Smooth muscle cell (in vitro differentiated cells): ENCODE measurements at regions not wholly inside any gene's neighbourhood (a gene's known extent, or its start where the extent isn't known, plus 50 kb on each side); places are given as distances from the start of the nearest gene placed in this dataset.

ENCODE experiments used
- DNase-seq: peaks from one replicate; lab custom pipeline; 2025; ENCODE audit not compliant: unreplicated experiment; lab: John Stamatoyannopoulos, UW
- H2AFZ ChIP-seq: fragments of 200-600 bp; sonication (generic); 2 replicates; pipeline ENCODE4 v1.6.0; 2016; ENCODE audit warnings: antibody characterized with exemption, low read depth, mild to moderate bottlenecking
- H3F3A ChIP-seq: fragments of 200-600 bp; sonication (generic); 2 replicates; pipeline ENCODE4 v1.6.0; 2017; ENCODE audit warnings: antibody characterized with exemption, low read depth
- H3K27ac ChIP-seq: fragments of 200-600 bp; sonication (generic); 2 replicates; pipeline ENCODE4 v1.5.1; 2016; ENCODE audit warnings: low read depth, mild to moderate bottlenecking
- H3K27me3 ChIP-seq: fragments of 200-600 bp; sonication (generic); 2 replicates; pipeline ENCODE4 v1.6.1; 2016; ENCODE audit warnings: low read depth, mild to moderate bottlenecking
- H3K36me3 ChIP-seq: fragments of 200-600 bp; sonication (generic); 2 replicates; pipeline ENCODE4 v1.5.1; 2016; ENCODE audit warnings: low read depth
- H3K4me1 ChIP-seq: fragments of 200-600 bp; sonication (generic); 2 replicates; pipeline ENCODE4 v1.5.1; 2016; ENCODE audit warnings: low read depth
- H3K4me2 ChIP-seq: fragments of 200-600 bp; sonication (generic); 2 replicates; pipeline ENCODE4 v1.6.0; 2016; ENCODE audit warnings: mild to moderate bottlenecking
- H3K4me3 ChIP-seq: fragments of 200-600 bp; sonication (generic); 2 replicates; pipeline ENCODE4 v1.5.1; 2016; ENCODE audit warnings: mild to moderate bottlenecking
- H3K79me2 ChIP-seq: fragments of 200-600 bp; sonication (generic); 2 replicates; pipeline ENCODE4 v1.6.0; 2016; ENCODE audit warnings: low read depth, mild to moderate bottlenecking
- H3K9ac ChIP-seq: fragments of 200-600 bp; sonication (generic); 2 replicates; pipeline ENCODE4 v1.6.0; 2016; ENCODE audit warnings: low read depth
- H3K9me3 ChIP-seq: fragments of 200-600 bp; sonication (generic); replicated peaks from 2 replicates; pipeline ENCODE4 v1.5.1; 2016; ENCODE audit warnings: low read depth
- H4K20me1 ChIP-seq: fragments of 200-600 bp; sonication (generic); 2 replicates; pipeline ENCODE4 v1.6.0; 2016; ENCODE audit warnings: low read depth
- WGBS: methylation state at CpG from one replicate; pipeline ENCODE4 v1.1.7; 2016; ENCODE audit warnings: low lambda C conversion rate; 5-methylcytosine and 5-hydroxymethylcytosine counted together
- TF ChIP-seq, protein P1 (sequence below): fragments of 200-600 bp; sonication (generic); IDR thresholded peaks from 2 replicates; pipeline ENCODE4 v1.5.1; 2017; ENCODE audit warnings: borderline replicate concordance, mild to moderate bottlenecking, antibody characterized with exemption; ENCODE audit not compliant: insufficient read depth, poor library complexity, severe bottlenecking

GRCh38 chr10:29955329-29955935 is 104.0 kb downstream of the JCAD start:
- Histone ChIP-seq H2AFZ (no peak overlapping the region), H4K20me1 (no peaks in the 10 kb centered on the region), H3K36me3 (no peaks in the 10 kb centered on the region), H3K4me1 (peaks cover 5% of the 10 kb centered on the region), H3K79me2 (no peaks in the 10 kb centered on the region), H3K4me3 (no peak overlapping the region), H3K27ac (no peak overlapping the region), H3F3A (no peaks in the 10 kb centered on the region), H3K27me3 (no peaks in the 10 kb centered on the region), H3K9ac (no peak overlapping the region), H3K4me2 (no peak overlapping the region), H3K9me3 (no peaks in the 10 kb centered on the region)
- TF ChIP-seq, protein P1, sequence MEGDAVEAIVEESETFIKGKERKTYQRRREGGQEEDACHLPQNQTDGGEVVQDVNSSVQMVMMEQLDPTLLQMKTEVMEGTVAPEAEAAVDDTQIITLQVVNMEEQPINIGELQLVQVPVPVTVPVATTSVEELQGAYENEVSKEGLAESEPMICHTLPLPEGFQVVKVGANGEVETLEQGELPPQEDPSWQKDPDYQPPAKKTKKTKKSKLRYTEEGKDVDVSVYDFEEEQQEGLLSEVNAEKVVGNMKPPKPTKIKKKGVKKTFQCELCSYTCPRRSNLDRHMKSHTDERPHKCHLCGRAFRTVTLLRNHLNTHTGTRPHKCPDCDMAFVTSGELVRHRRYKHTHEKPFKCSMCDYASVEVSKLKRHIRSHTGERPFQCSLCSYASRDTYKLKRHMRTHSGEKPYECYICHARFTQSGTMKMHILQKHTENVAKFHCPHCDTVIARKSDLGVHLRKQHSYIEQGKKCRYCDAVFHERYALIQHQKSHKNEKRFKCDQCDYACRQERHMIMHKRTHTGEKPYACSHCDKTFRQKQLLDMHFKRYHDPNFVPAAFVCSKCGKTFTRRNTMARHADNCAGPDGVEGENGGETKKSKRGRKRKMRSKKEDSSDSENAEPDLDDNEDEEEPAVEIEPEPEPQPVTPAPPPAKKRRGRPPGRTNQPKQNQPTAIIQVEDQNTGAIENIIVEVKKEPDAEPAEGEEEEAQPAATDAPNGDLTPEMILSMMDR, result no peak
- DNase-seq, result no peak
- WGBS, result 77% methylated on average over 4 of the region's 4 CpGs

GRCh38 chr10:29951441-29951931 is 107.9 kb downstream of the JCAD start:
- no peak for DNase-seq
- no peaks in the 10 kb centered on the region for H3K9me3 ChIP-seq
- peak overlapping the region; percentile 5 for H3K4me2 ChIP-seq
- H3K9ac ChIP-seq, result no peak overlapping the region
- 67% methylated on average over 11 of the region's 11 CpGs for WGBS
- no peaks in the 10 kb centered on the region for H3K36me3 ChIP-seq
- no peak overlapping the region for H3K4me3 ChIP-seq
- H3K79me2 ChIP-seq, result no peaks in the 10 kb centered on the region
- peaks cover 4% of the 10 kb centered on the region for H3F3A ChIP-seq
- H2AFZ ChIP-seq, result no peak overlapping the region
- TF ChIP-seq, protein P1, result no peak
- no peaks in the 10 kb centered on the region for H4K20me1 ChIP-seq
- no peaks in the 10 kb centered on the region for H3K27me3 ChIP-seq
- peaks cover 18% of the 10 kb centered on the region for H3K4me1 ChIP-seq
- peak overlapping the region; percentile 94 for H3K27ac ChIP-seq

DNA sequence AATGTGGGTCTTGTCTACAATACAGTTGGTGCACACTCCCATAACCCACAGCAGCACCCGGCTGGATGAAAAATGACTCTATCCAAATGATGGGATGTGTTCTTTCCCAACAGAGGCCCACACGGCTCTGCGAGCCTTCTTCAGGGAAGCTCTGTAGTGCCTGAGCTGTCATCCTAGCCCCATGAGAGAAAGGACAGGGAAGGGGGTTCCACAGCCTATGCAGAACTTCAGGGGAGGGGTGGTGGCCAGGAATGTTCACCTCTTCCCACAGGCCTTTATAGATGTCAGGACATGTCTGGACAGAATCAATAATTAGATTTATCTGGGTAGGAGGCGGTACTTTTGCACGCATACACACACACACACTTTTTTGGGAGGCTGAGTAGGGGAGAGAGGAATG is 109.0 kb downstream of the JCAD start:
- DNase-seq, result no peak
- Histone ChIP-seq H4K20me1 (no peaks in the 10 kb centered on the region), H3K27ac (peak overlapping the region; percentile 94), H3K9me3 (no peaks in the 10 kb centered on the region), H3F3A (peaks cover 4% of the 10 kb centered on the region), H3K4me1 (peaks cover 19% of the 10 kb centered on the region), H3K36me3 (no peaks in the 10 kb centered on the region), H3K4me3 (no peak overlapping the region), H3K9ac (no peak overlapping the region), H3K4me2 (peak overlapping the region; percentile 70), H3K79me2 (no peaks in the 10 kb centered on the region), H3K27me3 (no peaks in the 10 kb centered on the region), H2AFZ (no peak overlapping the region)
- WGBS, result 62% methylated on average over 5 of the region's 5 CpGs
- TF ChIP-seq, protein P1, result no peak
